Suppressor macrophage treated with lipopolysaccharide for 1 hour (primary cell): ENCODE measurements at regions not wholly inside any gene's neighbourhood (a gene's known extent, or its start where the extent isn't known, plus 50 kb on each side); places are given as distances from the start of the nearest gene placed in this dataset.

Source experiments
- DNase-seq, 3 donors: peaks; one replicate each; pipeline ENCODE4 v3.0.0-alpha.2; 2020 to 2022

DNA sequence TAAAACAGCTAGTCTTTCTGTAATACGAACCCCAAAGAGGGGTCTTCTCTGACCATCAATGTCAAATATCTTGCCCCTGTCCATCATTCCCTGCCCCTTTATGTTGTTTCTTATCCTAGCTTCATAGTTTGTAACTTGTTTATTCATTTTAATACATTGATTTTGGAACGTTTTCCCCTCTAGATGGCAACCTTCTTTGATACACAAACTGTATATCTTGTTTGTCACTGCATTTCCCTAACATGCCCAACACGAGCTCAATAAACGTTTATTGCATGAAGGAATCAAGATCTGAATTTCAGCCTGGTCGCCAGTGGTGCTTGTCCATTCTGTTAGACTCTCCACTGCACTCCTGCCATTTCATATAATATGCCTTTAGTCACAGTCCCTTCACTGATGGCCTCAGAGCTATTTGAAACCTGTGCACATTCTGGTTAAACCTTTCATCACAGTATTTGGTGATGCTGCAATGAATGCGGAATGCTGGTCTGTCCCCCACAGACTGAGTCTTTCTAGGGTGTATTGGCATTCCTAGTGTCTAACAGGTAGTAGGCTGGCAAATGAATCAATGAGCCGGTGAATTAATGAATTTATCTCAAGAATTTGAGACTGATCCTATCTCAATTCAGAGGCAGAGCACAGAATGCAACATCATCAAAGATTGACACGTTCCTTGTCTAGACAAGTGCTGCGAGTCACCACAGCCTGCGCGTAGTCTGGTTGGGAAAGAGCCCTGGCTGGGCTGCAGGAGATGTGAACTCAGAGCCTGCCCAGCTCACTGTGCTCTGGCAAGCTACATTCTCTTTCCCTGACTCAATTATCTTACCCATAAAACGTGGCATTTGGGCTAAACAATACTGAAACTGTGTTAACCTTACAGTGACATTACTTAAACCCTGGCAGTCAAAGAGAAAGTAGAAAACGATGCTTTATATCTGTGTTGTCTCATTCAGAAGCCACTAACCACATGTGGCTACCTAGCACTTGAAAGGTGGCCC is 55.2 kb upstream of the FRMD4A start:
- peak; percentile 19 to 36 (median 21) for DNase-seq

DNA sequence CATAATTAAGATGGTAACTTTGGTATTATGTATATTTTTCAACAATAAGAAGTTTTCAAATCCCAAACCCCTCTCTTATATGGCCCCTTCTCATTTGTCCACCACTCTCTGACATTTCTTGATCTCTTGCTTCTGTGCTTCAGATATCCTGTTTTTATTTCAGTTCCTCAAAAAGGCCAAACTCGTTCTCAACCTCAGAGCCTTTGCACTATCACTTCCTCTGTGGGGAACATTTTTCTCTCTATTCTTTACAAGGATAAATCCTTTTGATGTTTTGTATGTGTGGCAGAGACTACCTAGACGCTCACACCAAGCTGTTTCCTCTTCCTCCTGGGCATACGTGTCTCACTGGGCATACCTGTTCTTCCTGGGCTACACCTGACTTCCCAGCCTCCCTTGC is 54.2 kb upstream of the FRMD4A start:
- DNase-seq: peak in 1 of 3 donors; percentile 17

DNA sequence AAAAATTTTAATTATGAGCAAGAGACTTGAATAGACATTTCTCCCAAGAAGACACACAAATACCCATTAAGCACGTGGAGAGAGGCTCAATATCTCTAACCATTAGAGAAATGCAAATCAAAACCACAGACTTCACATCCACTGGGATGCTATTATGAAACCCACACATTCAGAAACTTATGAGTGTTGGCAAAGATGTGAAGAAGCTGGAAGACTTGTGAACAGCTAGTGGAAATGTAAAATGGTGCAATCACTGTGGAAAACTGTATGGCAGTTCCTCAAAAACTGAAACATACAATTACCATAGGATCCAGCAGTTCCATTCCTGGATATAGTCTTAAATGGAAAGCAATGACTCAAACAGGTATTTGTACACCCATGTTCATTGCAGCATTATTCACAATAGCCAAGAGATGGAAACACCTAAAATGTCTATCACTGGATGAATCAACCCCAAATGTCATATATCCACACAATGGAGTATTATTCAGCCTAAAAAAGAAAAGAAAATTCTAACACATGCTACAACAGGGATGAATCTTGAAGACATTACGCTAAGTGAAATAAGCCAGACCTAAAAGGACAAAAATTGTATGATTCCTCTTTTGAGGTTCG is 53.5 kb upstream of the FRMD4A start:
- DNase-seq: no peak

DNA sequence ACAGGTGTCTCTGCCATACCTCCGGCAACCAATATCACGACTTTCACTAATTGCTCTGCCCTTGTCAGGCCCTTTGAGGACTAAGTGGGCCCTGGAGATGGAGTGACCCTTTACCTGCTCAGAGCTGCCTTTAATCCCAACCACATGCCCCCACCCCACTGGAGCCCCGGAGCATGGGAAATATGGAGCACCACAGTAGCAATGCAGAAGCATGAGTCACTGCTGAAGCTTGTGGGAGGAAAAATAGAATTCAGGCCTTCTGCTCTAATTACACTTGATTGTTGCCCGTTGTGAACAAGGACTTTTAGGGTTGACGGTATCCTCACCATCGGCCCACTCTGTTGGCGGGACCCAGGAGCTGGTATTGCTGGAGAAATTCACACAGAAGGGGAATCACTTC is 52.5 kb upstream of the FRMD4A start:
- DNase-seq: no peak

DNA sequence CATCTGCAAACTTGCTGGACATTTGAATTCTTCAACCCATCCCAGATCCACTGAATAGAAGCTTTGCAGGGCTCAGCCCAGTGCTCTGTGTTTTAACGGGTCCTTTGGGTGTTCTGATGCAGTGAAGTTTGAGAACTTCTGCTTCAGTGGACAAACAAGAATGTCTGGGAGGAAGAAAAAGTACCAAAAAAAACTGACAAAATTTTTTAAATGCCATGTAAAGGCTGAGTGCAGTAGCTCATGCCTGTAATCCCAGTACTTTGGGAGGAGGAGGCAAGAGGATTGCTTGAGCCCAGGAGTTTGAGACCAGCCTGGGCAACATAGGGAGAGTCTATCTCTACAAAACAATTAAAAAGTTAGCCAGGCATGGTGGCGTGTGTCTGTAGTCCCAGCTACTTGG is 51.8 kb upstream of the FRMD4A start:
- DNase-seq: peak in 1 of 3 donors; percentile 12

DNA sequence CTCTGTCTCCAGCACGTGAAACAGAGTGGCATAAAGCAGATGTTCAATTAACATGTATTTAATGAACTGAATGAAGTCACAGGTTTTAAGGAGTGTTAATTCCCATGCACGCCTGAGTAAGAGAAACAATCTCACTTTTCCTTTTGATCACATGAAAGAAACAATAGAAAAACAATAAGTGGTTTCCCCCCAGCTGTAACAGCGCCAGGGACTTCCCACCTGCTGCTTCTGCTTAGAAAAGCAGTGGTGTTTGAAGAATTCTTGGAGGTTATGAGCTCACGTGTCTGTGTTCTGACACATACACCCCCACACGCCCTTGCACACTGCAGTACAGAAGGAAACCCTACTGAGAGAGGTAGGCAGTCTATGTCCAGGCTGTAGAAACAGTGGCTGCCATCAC is 51.3 kb upstream of the FRMD4A start:
- DNase-seq: peak; percentile 21 to 43 (median 31)

DNA sequence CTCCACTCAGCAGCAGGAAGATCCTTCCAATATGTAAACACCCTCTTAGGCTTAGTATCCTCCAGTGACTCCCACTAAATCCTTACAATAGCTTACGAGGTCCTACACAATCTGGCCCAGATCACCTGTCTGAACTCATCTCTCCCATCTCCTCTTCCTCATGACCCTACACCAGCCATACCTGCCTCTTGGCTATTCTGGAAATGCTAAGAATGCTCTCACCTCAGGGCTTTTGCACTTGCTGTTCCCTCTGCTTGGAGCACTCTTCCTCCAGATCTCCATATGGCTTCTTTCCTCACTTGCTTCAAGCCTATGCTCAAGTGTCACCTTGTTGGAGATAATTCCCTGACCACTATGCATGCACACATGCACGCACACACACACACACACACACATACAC is 50.8 kb upstream of the FRMD4A start:
- DNase-seq: peak in 1 of 3 donors; percentile 12

DNA sequence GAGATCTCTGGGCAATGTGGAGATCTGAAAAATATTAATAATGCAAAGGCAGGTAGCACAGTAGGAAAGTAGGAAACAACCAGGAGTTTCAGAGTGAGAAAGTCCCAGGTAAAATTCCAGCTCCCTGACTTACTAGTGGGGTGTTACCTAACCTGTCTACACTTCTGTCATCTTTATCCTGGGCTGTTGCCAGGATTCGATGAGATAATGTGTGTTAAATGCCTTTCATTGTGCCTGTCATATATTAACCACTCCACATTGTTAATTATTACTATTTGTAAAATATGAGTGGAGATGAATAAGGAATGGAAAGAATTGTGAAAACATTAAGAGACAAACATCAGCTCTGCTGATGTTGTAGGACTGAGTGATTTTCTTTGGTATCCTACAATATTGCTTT is 50.0 kb upstream of the FRMD4A start:
- no peak for DNase-seq
